ENCODE measurements at regions not wholly inside any gene's neighbourhood (a gene's known extent, or its start where the extent isn't known, plus 50 kb on each side); places are given as distances from the start of the nearest gene placed in this dataset.

GRCh38 chr5:57383093-57383861 is 99.3 kb downstream of the ACTBL2 start:
- H3K4me1 Mint-ChIP-seq: peaks cover 2 to 12% (median 8%) of the 10 kb centered on the region in 7 donors
- H3K9me3 ChIP-seq (ENCODE audit: control insufficient read depth in 2 of 3, low read length in 3 of 3): no peaks in the 10 kb centered on the region
- H3K9me3 Mint-ChIP-seq: peaks cover 0 to 4% (median 0%) of the 10 kb centered on the region in 11 donors
- H3K27me3 Mint-ChIP-seq: peaks cover 0 to 3% (median 0%) of the 10 kb centered on the region in 5 donors
- H3K27ac ChIP-seq (ENCODE audit: low read depth, low read length): no peak overlapping the region
- H3K4me1 ChIP-seq (ENCODE audit: control insufficient read depth in 2 of 2, insufficient read depth in 2 of 2, low read length in 2 of 2): no peaks in the 10 kb centered on the region
- peaks cover 0 to 4% (median 0%) of the 10 kb centered on the region in 5 donors for H3K36me3 Mint-ChIP-seq
- DNase-seq (peak in 1 of 9 donors; percentile 35), ATAC-seq (peak; percentile 31)
- peak overlapping the region in 1 of 9 donors; percentile 46 for H3K27ac Mint-ChIP-seq
- CTCF ChIA-PET: no interaction called here
- POLR2A ChIA-PET: interaction anchor here (0.9 kb wide), 1 partner anchor 221 kb away, joined by 4 read pairs; no protein-coding TSS in a partner anchor
- H3K4me3 Mint-ChIP-seq: peak overlapping the region in 1 of 10 donors; percentile 5
- intact Hi-C loops (cut with micrococcal nuclease): loop anchor here (5.0 to 10.0 kb wide), 3 partner anchors 86 to 1079 kb away; partner anchors contain the start of gene PLK2 (in 1 of the 2)
- H3K4me3 ChIP-seq (ENCODE audit: low read length): no peak overlapping the region
- H3K36me3 ChIP-seq (ENCODE audit: control insufficient read depth in 2 of 3, insufficient read depth in 3 of 3, low read length in 3 of 3): no peaks in the 10 kb centered on the region
- no peaks in the 10 kb centered on the region for H3K27me3 ChIP-seq (ENCODE audit: control insufficient read depth in 2 of 2, insufficient read depth in 2 of 2, low read length in 2 of 2)

GRCh38 chr5:57382655-57383054 is 100.0 kb downstream of the ACTBL2 start:
- H3K27ac Mint-ChIP-seq: no peak overlapping the region
- ChIA-PET CTCF (no interaction called here), POLR2A (no interaction called here)

GRCh38 chr5:57370376-57370775 is 112.2 kb downstream of the ACTBL2 start:
- no peak overlapping the region for H3K4me3 Mint-ChIP-seq
- H3K9me3 Mint-ChIP-seq: no peaks in the 10 kb centered on the region
- no peaks in the 10 kb centered on the region for H3K27me3 ChIP-seq (ENCODE audit: control insufficient read depth in 2 of 2, insufficient read depth in 2 of 2, low read length in 2 of 2)
- no peak overlapping the region for H3K4me3 ChIP-seq (ENCODE audit: low read length)
- no peaks in the 10 kb centered on the region for H3K4me1 ChIP-seq (ENCODE audit: control insufficient read depth in 2 of 2, insufficient read depth in 2 of 2, low read length in 2 of 2)
- H3K27ac ChIP-seq (ENCODE audit: low read depth, low read length): no peak overlapping the region
- intact Hi-C loops (cut with micrococcal nuclease): no loop called here
- DNase-seq (no peak), ATAC-seq (no peak)
- H3K36me3 ChIP-seq (ENCODE audit: control insufficient read depth in 2 of 3, insufficient read depth in 3 of 3, low read length in 3 of 3): no peaks in the 10 kb centered on the region
- H3K27me3 Mint-ChIP-seq: peaks cover 0 to 21% (median 0%) of the 10 kb centered on the region in 5 donors
- H3K9me3 ChIP-seq (ENCODE audit: control insufficient read depth in 2 of 3, low read length in 3 of 3): no peaks in the 10 kb centered on the region
- no peaks in the 10 kb centered on the region for H3K36me3 Mint-ChIP-seq
- CTCF ChIA-PET: interaction anchor here (0.6 to 0.7 kb wide), 2 partner anchors 10 to 889 kb away, joined by 3 to 4 read pairs; no protein-coding TSS in a partner anchor
- POLR2A ChIA-PET: no interaction called here
- H3K4me1 Mint-ChIP-seq: no peaks in the 10 kb centered on the region
- H3K27ac Mint-ChIP-seq: no peak overlapping the region

More at GRCh38 chr5:57382655-57383054, 100.0 kb downstream of the ACTBL2 start:
- Histone ChIP-seq H3K4me3 (ENCODE audit: low read length) (no peak overlapping the region), H3K9me3 (ENCODE audit: control insufficient read depth in 2 of 3, low read length in 3 of 3) (no peaks in the 10 kb centered on the region), H3K27me3 (ENCODE audit: control insufficient read depth in 2 of 2, insufficient read depth in 2 of 2, low read length in 2 of 2) (no peaks in the 10 kb centered on the region), H3K4me1 (ENCODE audit: control insufficient read depth in 2 of 2, insufficient read depth in 2 of 2, low read length in 2 of 2) (no peaks in the 10 kb centered on the region), H3K27ac (ENCODE audit: low read depth, low read length) (no peak overlapping the region), H3K36me3 (ENCODE audit: control insufficient read depth in 2 of 3, insufficient read depth in 3 of 3, low read length in 3 of 3) (no peaks in the 10 kb centered on the region)
- Mint-ChIP-seq H3K4me1 (peaks cover 2 to 12% (median 8%) of the 10 kb centered on the region in 7 donors), H3K27me3 (peaks cover 0 to 3% (median 0%) of the 10 kb centered on the region in 5 donors), H3K4me3 (no peak overlapping the region), H3K9me3 (peaks cover 0 to 4% (median 0%) of the 10 kb centered on the region in 11 donors), H3K36me3 (peaks cover 0 to 4% (median 0%) of the 10 kb centered on the region in 5 donors)
- intact Hi-C loops (cut with micrococcal nuclease): loop anchor here (5.0 to 10.0 kb wide), 3 partner anchors 85 to 1080 kb away; partner anchors contain the start of gene PLK2 (in 1 of the 2)
- ATAC-seq (no peak), DNase-seq (no peak)

- DNase-seq (no peak), ATAC-seq (no peak)
- no peak overlapping the region for H3K4me3 ChIP-seq (ENCODE audit: low read length)
- Mint-ChIP-seq H3K36me3 (no peaks in the 10 kb centered on the region), H3K9me3 (no peaks in the 10 kb centered on the region), H3K4me1 (no peaks in the 10 kb centered on the region), H3K27me3 (peaks cover 0 to 8% (median 0%) of the 10 kb centered on the region in 5 donors), H3K27ac (no peak overlapping the region), H3K4me3 (no peak overlapping the region)
- intact Hi-C loops (cut with micrococcal nuclease): no loop called here
- POLR2A ChIA-PET: no interaction called here
- no peaks in the 10 kb centered on the region for H3K36me3 ChIP-seq (ENCODE audit: control insufficient read depth in 2 of 3, insufficient read depth in 3 of 3, low read length in 3 of 3)
- CTCF ChIA-PET: no interaction called here
- H3K4me1 ChIP-seq (ENCODE audit: control insufficient read depth in 2 of 2, insufficient read depth in 2 of 2, low read length in 2 of 2): no peaks in the 10 kb centered on the region
- no peaks in the 10 kb centered on the region for H3K9me3 ChIP-seq (ENCODE audit: control insufficient read depth in 2 of 3, low read length in 3 of 3)
- H3K27me3 ChIP-seq (ENCODE audit: control insufficient read depth in 2 of 2, insufficient read depth in 2 of 2, low read length in 2 of 2): no peaks in the 10 kb centered on the region
- H3K27ac ChIP-seq (ENCODE audit: low read depth, low read length): no peak overlapping the region
These were observed 114.6 kb downstream of the ACTBL2 start for GRCh38 chr5:57368010-57368409.

GRCh38 chr5:57366744-57367143 is 115.9 kb downstream of the ACTBL2 start:
- ChIA-PET CTCF (no interaction called here), POLR2A (no interaction called here)
- H3K27ac Mint-ChIP-seq: no peak overlapping the region
- no peaks in the 10 kb centered on the region for H3K36me3 ChIP-seq (ENCODE audit: control insufficient read depth in 2 of 3, insufficient read depth in 3 of 3, low read length in 3 of 3)
- no peak overlapping the region for H3K4me3 Mint-ChIP-seq
- H3K4me3 ChIP-seq (ENCODE audit: low read length): no peak overlapping the region
- H3K9me3 Mint-ChIP-seq: no peaks in the 10 kb centered on the region
- H3K27me3 Mint-ChIP-seq: peaks cover 0 to 4% (median 0%) of the 10 kb centered on the region in 5 donors
- no peaks in the 10 kb centered on the region for H3K4me1 Mint-ChIP-seq
- H3K27me3 ChIP-seq (ENCODE audit: control insufficient read depth in 2 of 2, insufficient read depth in 2 of 2, low read length in 2 of 2): no peaks in the 10 kb centered on the region
- no peaks in the 10 kb centered on the region for H3K4me1 ChIP-seq (ENCODE audit: control insufficient read depth in 2 of 2, insufficient read depth in 2 of 2, low read length in 2 of 2)
- H3K27ac ChIP-seq (ENCODE audit: low read depth, low read length): no peak overlapping the region
- DNase-seq: no peak
- no peak for ATAC-seq
- intact Hi-C loops (cut with micrococcal nuclease): no loop called here
- no peaks in the 10 kb centered on the region for H3K36me3 Mint-ChIP-seq
- H3K9me3 ChIP-seq (ENCODE audit: control insufficient read depth in 2 of 3, low read length in 3 of 3): no peaks in the 10 kb centered on the region

GRCh38 chr5:57362951-57363350 is 119.7 kb downstream of the ACTBL2 start:
- no peak overlapping the region for H3K4me3 Mint-ChIP-seq
- no peaks in the 10 kb centered on the region for H3K4me1 Mint-ChIP-seq
- no peaks in the 10 kb centered on the region for H3K9me3 Mint-ChIP-seq
- peaks cover 0 to 4% (median 0%) of the 10 kb centered on the region in 5 donors for H3K27me3 Mint-ChIP-seq
- ChIA-PET CTCF (no interaction called here), POLR2A (no interaction called here)
- H3K36me3 Mint-ChIP-seq: no peaks in the 10 kb centered on the region
- no peak overlapping the region for H3K27ac Mint-ChIP-seq
- no peaks in the 10 kb centered on the region for H3K36me3 ChIP-seq (ENCODE audit: control insufficient read depth in 2 of 3, insufficient read depth in 3 of 3, low read length in 3 of 3)
- H3K27ac ChIP-seq (ENCODE audit: low read depth, low read length): no peak overlapping the region
- no peaks in the 10 kb centered on the region for H3K4me1 ChIP-seq (ENCODE audit: control insufficient read depth in 2 of 2, insufficient read depth in 2 of 2, low read length in 2 of 2)
- no peaks in the 10 kb centered on the region for H3K9me3 ChIP-seq (ENCODE audit: control insufficient read depth in 2 of 3, low read length in 3 of 3)
- intact Hi-C loops (cut with micrococcal nuclease): no loop called here
- ATAC-seq: no peak
- no peak overlapping the region for H3K4me3 ChIP-seq (ENCODE audit: low read length)
- DNase-seq: no peak
- H3K27me3 ChIP-seq (ENCODE audit: control insufficient read depth in 2 of 2, insufficient read depth in 2 of 2, low read length in 2 of 2): no peaks in the 10 kb centered on the region

- Histone ChIP-seq H3K4me3 (ENCODE audit: low read length) (no peak overlapping the region), H3K27ac (ENCODE audit: low read depth, low read length) (no peak overlapping the region), H3K4me1 (ENCODE audit: control insufficient read depth in 2 of 2, insufficient read depth in 2 of 2, low read length in 2 of 2) (no peaks in the 10 kb centered on the region), H3K27me3 (ENCODE audit: control insufficient read depth in 2 of 2, insufficient read depth in 2 of 2, low read length in 2 of 2) (no peaks in the 10 kb centered on the region), H3K9me3 (ENCODE audit: control insufficient read depth in 2 of 3, low read length in 3 of 3) (no peaks in the 10 kb centered on the region), H3K36me3 (ENCODE audit: control insufficient read depth in 2 of 3, insufficient read depth in 3 of 3, low read length in 3 of 3) (no peaks in the 10 kb centered on the region)
- Mint-ChIP-seq H3K4me3 (no peak overlapping the region), H3K27ac (no peak overlapping the region), H3K9me3 (peaks cover 0 to 2% (median 0%) of the 10 kb centered on the region in 11 donors), H3K27me3 (peaks cover 0 to 4% (median 0%) of the 10 kb centered on the region in 5 donors), H3K4me1 (no peaks in the 10 kb centered on the region), H3K36me3 (no peaks in the 10 kb centered on the region)
- intact Hi-C loops (cut with micrococcal nuclease): no loop called here
- no peak for DNase-seq
- POLR2A ChIA-PET: no interaction called here
- no peak for ATAC-seq
- CTCF ChIA-PET: interaction anchor here (0.6 kb wide), 2 partner anchors 9 to 459 kb away, joined by 3 read pairs; no protein-coding TSS in a partner anchor
These were observed 121.7 kb downstream of the ACTBL2 start for GRCh38 chr5:57360871-57361270.

Measured in naive thymus-derived CD4-positive, alpha-beta T cell (primary cell).